ENCODE measurements at regions not wholly inside any gene's neighbourhood (a gene's known extent, or its start where the extent isn't known, plus 50 kb on each side); places are given as distances from the start of the nearest gene placed in this dataset.

- TF ChIP-seq CTCF (IDR thresholded peaks at IDR 0.05) (no peak), E2F4 (CRISPR knock-in tag; IDR thresholded peaks at IDR 0.05; ENCODE audit: borderline replicate concordance, low read depth) (no peak)
Observed at GRCh38 chr9:11038366-11038765, 425.6 kb upstream of the PTPRD start.
